SK-N-SH (cell line): ENCODE measurements at regions not wholly inside any gene's neighbourhood (a gene's known extent, or its start where the extent isn't known, plus 50 kb on each side); places are given as distances from the start of the nearest gene placed in this dataset.

ENCODE experiments used
- CTCF ChIA-PET: fragments of 300-600, 350-600 bp; formaldehyde crosslinking; extraction: SDS; loops from one replicate; lab custom pipeline; 2021; lab: Yijun Ruan, JAX
- POLR2A ChIA-PET: fragments of 350-600 bp; sonication (Branson Sonifier 250); formaldehyde crosslinking; extraction: SDS; loops from one replicate; lab custom pipeline; 2020; ENCODE audit warnings: antibody characterized with exemption, inconsistent platforms; lab: Yijun Ruan, JAX
- DNase-seq: peaks from one replicate; pipeline ENCODE4 v3.0.0; 2012
- H2AFZ ChIP-seq: fragments of 200-600 bp; sonication (generic); 2 replicates; pipeline ENCODE4 v1.8.1; 2016; ENCODE audit warnings: antibody characterized with exemption, mild to moderate bottlenecking, low read depth
- H3F3A ChIP-seq: fragments of 200-600 bp; sonication (generic); replicated peaks from 2 replicates; pipeline ENCODE3; 2016; ENCODE audit warnings: antibody characterized with exemption, mild to moderate bottlenecking; ENCODE audit not compliant: insufficient read depth
- H3K27ac ChIP-seq, 2 experiments: fragments of 200-500 bp in 1 of 2; fragments of 200-600 bp in 1 of 2; sonication (Bioruptor generic) in 1 of 2; sonication (generic), shearing (Covaris generic) in 1 of 2; 2 replicates each; pipeline versions ENCODE4 v1.5.1 to v1.6.1; 2014 to 2016; ENCODE audit warnings: low read depth in 2 of 2, inconsistent platforms in 1 of 2, low read length in 1 of 2, mild to moderate bottlenecking in 1 of 2, mixed read lengths in 1 of 2
- H3K27me3 ChIP-seq: fragments of 200-600 bp; sonication (generic), shearing (Covaris generic); 2 replicates; pipeline ENCODE4 v1.6.1; 2016; ENCODE audit warnings: mixed run types; ENCODE audit not compliant: insufficient read depth
- H3K36me3 ChIP-seq, 2 experiments: fragments of 200-500 bp in 1 of 2; fragments of 200-600 bp in 1 of 2; sonication (Bioruptor generic) in 1 of 2; sonication (generic) in 1 of 2; replicated peaks in 1 of 2; 2 replicates each; pipeline versions ENCODE3 to v1.5.1; 2014 to 2016; ENCODE audit warnings: low read length in 1 of 2, mild to moderate bottlenecking in 1 of 2; ENCODE audit not compliant: insufficient read depth in 2 of 2, control insufficient read depth in 1 of 2
- H3K4me1 ChIP-seq, 2 experiments: fragments of 200-500 bp in 1 of 2; fragments of 200-600 bp in 1 of 2; sonication (Bioruptor generic) in 1 of 2; sonication (generic), shearing (Covaris generic) in 1 of 2; 2 replicates each; pipeline versions ENCODE4 v1.5.1 to v1.6.1; 2014 to 2016; ENCODE audit warnings: low read depth in 1 of 2, low read length in 1 of 2, mixed run types in 1 of 2; ENCODE audit not compliant: insufficient read depth in 2 of 2, control insufficient read depth in 1 of 2
- H3K4me2 ChIP-seq: fragments of 200-600 bp; sonication (generic), shearing (Covaris generic); 2 replicates; pipeline ENCODE4 v1.6.1; 2017; ENCODE audit warnings: mixed run types
- H3K4me3 ChIP-seq, 2 experiments: fragments of 200-500 bp in 1 of 2; fragments of 200-600 bp in 1 of 2; sonication (Bioruptor generic) in 1 of 2; sonication (generic), shearing (Covaris generic) in 1 of 2; 2 replicates each; pipeline versions ENCODE4 v1.5.1 to v1.8.1; 2014 to 2016; ENCODE audit warnings: low read depth in 2 of 2, inconsistent platforms in 1 of 2, low read length in 1 of 2, mild to moderate bottlenecking in 1 of 2, mixed read lengths in 1 of 2, moderate library complexity in 1 of 2
- H3K79me2 ChIP-seq: fragments of 200-600 bp; sonication (generic); 2 replicates; pipeline ENCODE4 v1.8.1; 2017; ENCODE audit warnings: mild to moderate bottlenecking; ENCODE audit not compliant: insufficient read depth
- H3K9ac ChIP-seq: fragments of 200-600 bp; sonication (generic); 2 replicates; pipeline ENCODE4 v1.6.1; 2017; ENCODE audit warnings: mixed run types
- H3K9me2 ChIP-seq: fragments of 200-600 bp; sonication (generic); 2 replicates; pipeline ENCODE4 v1.6.1; 2017; ENCODE audit warnings: mixed run types
- H3K9me3 ChIP-seq: fragments of 200-600 bp; sonication (generic); 2 replicates; pipeline ENCODE4 v1.6.1; 2017; ENCODE audit warnings: mixed run types, mild to moderate bottlenecking, moderate library complexity
- H4K20me1 ChIP-seq: fragments of 200-600 bp; sonication (generic); 2 replicates; pipeline ENCODE4 v1.6.1; 2017; ENCODE audit warnings: mild to moderate bottlenecking, mixed run types; ENCODE audit not compliant: insufficient read depth
- CHD2 ChIP-seq: fragments of 150-350 bp; IDR thresholded peaks from 2 replicates; pipeline ENCODE4 v1.6.1; 2018; ENCODE audit warnings: low read length; ENCODE audit not compliant: partially characterized antibody
- EP300 ChIP-seq, 2 experiments: IDR thresholded peaks; 2 replicates each; pipeline versions ENCODE4 v1.4.0 to v1.6.1; 2012; ENCODE audit warnings: borderline replicate concordance in 1 of 2, low read depth in 1 of 2, low read length in 1 of 2
- EZH2phosphoT487 ChIP-seq: fragments of 200-600 bp; sonication (generic); IDR thresholded peaks from 2 replicates; pipeline ENCODE4 v1.6.1; 2017; ENCODE audit warnings: low read depth, mixed run types, mild to moderate bottlenecking, antibody characterized with exemption, moderate library complexity, borderline replicate concordance
- FOSL2 ChIP-seq: IDR thresholded peaks from 2 replicates; pipeline ENCODE4 v1.4.0; 2012; ENCODE audit warnings: low read depth, mild to moderate bottlenecking, moderate library complexity, borderline replicate concordance
- FOXJ3 ChIP-seq: sonication (generic); formaldehyde crosslinking; IDR thresholded peaks from 2 replicates; pipeline ENCODE4 v1.5.1; 2020; ENCODE audit warnings: mild to moderate bottlenecking, missing genetic modification reagents
- FOXM1 ChIP-seq: IDR thresholded peaks from 2 replicates; pipeline ENCODE4 v1.4.0; 2012; ENCODE audit warnings: low read depth, mild to moderate bottlenecking
- GABPA ChIP-seq: IDR thresholded peaks from 2 replicates; pipeline ENCODE4 v1.4.0; 2012; ENCODE audit warnings: low read depth, mild to moderate bottlenecking
- GATA2 ChIP-seq: sonication (generic); formaldehyde crosslinking; IDR thresholded peaks from 2 replicates; pipeline ENCODE4 v1.5.0; 2020; ENCODE audit warnings: mild to moderate bottlenecking, missing genetic modification reagents
- MXI1 ChIP-seq: IDR thresholded peaks from 2 replicates; pipeline ENCODE4 v1.6.1; 2012; ENCODE audit warnings: mild to moderate bottlenecking, low read depth, low read length, improper control_type of control experiment
- NFIC ChIP-seq: IDR thresholded peaks from 2 replicates; pipeline ENCODE4 v1.4.0; 2012; ENCODE audit warnings: borderline replicate concordance
- NRF1 ChIP-seq: IDR thresholded peaks from 2 replicates; pipeline ENCODE4 v1.6.1; 2012; ENCODE audit warnings: low read depth, mild to moderate bottlenecking, low read length
- POLR2AphosphoS5 ChIP-seq: IDR thresholded peaks from 2 replicates; pipeline ENCODE4 v1.6.1; 2012; ENCODE audit warnings: low read depth, low read length
- RAD21 ChIP-seq: IDR thresholded peaks from 2 replicates; pipeline ENCODE4 v1.6.1; 2012; ENCODE audit warnings: mild to moderate bottlenecking, low read length
- RCOR1 ChIP-seq: fragments of 150-350 bp; IDR thresholded peaks from 2 replicates; pipeline ENCODE4 v1.6.1; 2017; ENCODE audit warnings: antibody characterized with exemption, low read length
- RXRA ChIP-seq: IDR thresholded peaks from 2 replicates; pipeline ENCODE4 v1.4.0; 2012; ENCODE audit warnings: low read depth, mild to moderate bottlenecking, borderline replicate concordance
- SIN3A ChIP-seq: IDR thresholded peaks from 2 replicates; pipeline ENCODE4 v1.6.1; 2012; ENCODE audit warnings: low read depth, mild to moderate bottlenecking, low read length, moderate library complexity, borderline replicate concordance
- TAF1 ChIP-seq: IDR thresholded peaks from 2 replicates; pipeline ENCODE4 v1.6.1; 2012; ENCODE audit warnings: low read depth, mild to moderate bottlenecking, low read length, moderate library complexity, borderline replicate concordance
- TCF12 ChIP-seq: IDR thresholded peaks from 2 replicates; pipeline ENCODE4 v1.4.0; 2012
- WGBS: methylation state at CpG from one replicate; pipeline ENCODE4 v1.1.6; 2017; ENCODE audit warnings: low lambda C conversion rate; 5-methylcytosine and 5-hydroxymethylcytosine counted together
- TF ChIP-seq, protein P1 (sequence below): IDR thresholded peaks from 2 replicates; pipeline ENCODE4 v1.4.0; 2012; ENCODE audit warnings: low read depth
- TF ChIP-seq, protein P2 (sequence below): fragments of 150-350 bp; IDR thresholded peaks from 2 replicates; pipeline ENCODE4 v1.6.1; 2016; ENCODE audit warnings: mild to moderate bottlenecking, low read depth, low read length
- TF ChIP-seq, protein P3 (sequence below): IDR thresholded peaks from 2 replicates; pipeline ENCODE4 v1.4.0; 2012; ENCODE audit warnings: low read depth, borderline replicate concordance

DNA sequence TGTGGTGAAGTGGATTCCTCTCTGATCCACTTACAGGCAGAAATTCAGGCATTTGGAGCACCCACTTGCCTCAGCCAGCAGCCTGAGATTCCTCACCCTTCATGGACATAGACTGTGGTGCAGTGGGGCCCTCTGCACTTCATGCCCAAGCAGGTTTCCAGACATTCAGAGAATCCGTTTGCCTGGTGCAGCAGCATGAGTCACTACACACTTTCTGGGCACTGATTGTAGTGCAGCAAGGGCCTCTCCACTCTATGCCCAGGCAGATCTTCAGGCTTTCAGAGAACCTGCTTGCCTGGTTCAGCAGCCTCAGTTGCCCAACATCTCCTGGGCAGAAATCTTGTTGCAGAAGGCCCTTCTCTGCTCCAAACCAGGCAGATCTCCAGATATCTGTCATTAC is 920.9 kb downstream of the SLITRK5 start:
- ChIA-PET POLR2A (no interaction called here), CTCF (no interaction called here)
- Histone ChIP-seq H3K4me1 (no peaks in the 10 kb centered on the region), H3K36me3 (no peaks in the 10 kb centered on the region), H3K9me2 (no peaks in the 10 kb centered on the region), H2AFZ (no peak overlapping the region), H3K4me3 (no peak overlapping the region), H3K27ac (no peak overlapping the region), H3K9me3 (0 out of 2 replicates have a peak, but pooled peaks cover 2% of the 10 kb centered on the region), H3K79me2 (no peaks in the 10 kb centered on the region), H4K20me1 (no peaks in the 10 kb centered on the region), H3F3A (no peaks in the 10 kb centered on the region), H3K4me2 (no peak overlapping the region), H3K27me3 (no peaks in the 10 kb centered on the region), H3K9ac (no peak overlapping the region)
- TF ChIP-seq GATA2 (CRISPR knock-in tag) (no peak), FOXM1 (no peak), TCF12 (no peak), EP300 (IDR thresholded peaks at IDR 0.05; ENCODE audit: borderline replicate concordance in 1 of 2, low read depth in 1 of 2, low read length in 1 of 2) (no peak), CHD2 (no peak), RXRA (no peak), FOXJ3 (CRISPR knock-in tag) (no peak), NFIC (no peak), NRF1 (no peak), POLR2AphosphoS5 (no peak), GABPA (no peak), RCOR1 (no peak), MXI1 (no peak)
- TF ChIP-seq, protein P1, sequence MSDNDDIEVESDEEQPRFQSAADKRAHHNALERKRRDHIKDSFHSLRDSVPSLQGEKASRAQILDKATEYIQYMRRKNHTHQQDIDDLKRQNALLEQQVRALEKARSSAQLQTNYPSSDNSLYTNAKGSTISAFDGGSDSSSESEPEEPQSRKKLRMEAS: no peak
- TF ChIP-seq, protein P2, sequence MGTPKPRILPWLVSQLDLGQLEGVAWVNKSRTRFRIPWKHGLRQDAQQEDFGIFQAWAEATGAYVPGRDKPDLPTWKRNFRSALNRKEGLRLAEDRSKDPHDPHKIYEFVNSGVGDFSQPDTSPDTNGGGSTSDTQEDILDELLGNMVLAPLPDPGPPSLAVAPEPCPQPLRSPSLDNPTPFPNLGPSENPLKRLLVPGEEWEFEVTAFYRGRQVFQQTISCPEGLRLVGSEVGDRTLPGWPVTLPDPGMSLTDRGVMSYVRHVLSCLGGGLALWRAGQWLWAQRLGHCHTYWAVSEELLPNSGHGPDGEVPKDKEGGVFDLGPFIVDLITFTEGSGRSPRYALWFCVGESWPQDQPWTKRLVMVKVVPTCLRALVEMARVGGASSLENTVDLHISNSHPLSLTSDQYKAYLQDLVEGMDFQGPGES: no peak
- TF ChIP-seq, protein P3, sequence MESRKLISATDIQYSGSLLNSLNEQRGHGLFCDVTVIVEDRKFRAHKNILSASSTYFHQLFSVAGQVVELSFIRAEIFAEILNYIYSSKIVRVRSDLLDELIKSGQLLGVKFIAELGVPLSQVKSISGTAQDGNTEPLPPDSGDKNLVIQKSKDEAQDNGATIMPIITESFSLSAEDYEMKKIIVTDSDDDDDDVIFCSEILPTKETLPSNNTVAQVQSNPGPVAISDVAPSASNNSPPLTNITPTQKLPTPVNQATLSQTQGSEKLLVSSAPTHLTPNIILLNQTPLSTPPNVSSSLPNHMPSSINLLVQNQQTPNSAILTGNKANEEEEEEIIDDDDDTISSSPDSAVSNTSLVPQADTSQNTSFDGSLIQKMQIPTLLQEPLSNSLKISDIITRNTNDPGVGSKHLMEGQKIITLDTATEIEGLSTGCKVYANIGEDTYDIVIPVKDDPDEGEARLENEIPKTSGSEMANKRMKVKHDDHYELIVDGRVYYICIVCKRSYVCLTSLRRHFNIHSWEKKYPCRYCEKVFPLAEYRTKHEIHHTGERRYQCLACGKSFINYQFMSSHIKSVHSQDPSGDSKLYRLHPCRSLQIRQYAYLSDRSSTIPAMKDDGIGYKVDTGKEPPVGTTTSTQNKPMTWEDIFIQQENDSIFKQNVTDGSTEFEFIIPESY: no peak
- no CpG with 5 or more reads among the region's 1 CpG for WGBS
- DNase-seq: no peak

GRCh38 chr13:88601949-88602348 is 930.8 kb downstream of the SLITRK5 start:
- Histone ChIP-seq H3K36me3 (no peaks in the 10 kb centered on the region), H3F3A (no peaks in the 10 kb centered on the region), H3K4me3 (no peak overlapping the region), H2AFZ (no peak overlapping the region), H3K27me3 (no peaks in the 10 kb centered on the region), H3K4me1 (no peaks in the 10 kb centered on the region), H4K20me1 (no peaks in the 10 kb centered on the region), H3K9me3 (no peaks in the 10 kb centered on the region), H3K27ac (no peak overlapping the region), H3K9me2 (no peaks in the 10 kb centered on the region), H3K79me2 (no peaks in the 10 kb centered on the region), H3K4me2 (no peak overlapping the region), H3K9ac (no peak overlapping the region)
- 20% methylated on average over 2 of the region's 2 CpGs for WGBS
- ChIA-PET POLR2A (no interaction called here), CTCF (interaction anchor here (1.0 kb wide), 1 partner anchor 38 kb away, joined by 4 read pairs; no protein-coding TSS in a partner anchor)
- DNase-seq: no peak
- no peak for TF ChIP-seq TAF1
- TF ChIP-seq RAD21: no peak
- no peak for TF ChIP-seq EZH2phosphoT487
- no peak for TF ChIP-seq SIN3A
- no peak for TF ChIP-seq FOSL2
- no peak for TF ChIP-seq FOXM1
- TF ChIP-seq NFIC: no peak
- TF ChIP-seq, protein P2: no peak
